ENCODE measurements at regions not wholly inside any gene's neighbourhood (a gene's known extent, or its start where the extent isn't known, plus 50 kb on each side); places are given as distances from the start of the nearest gene placed in this dataset.

GRCh38 chr2:21291426-21291825, 167.7 kb downstream of the TDRD15 start:
- Histone ChIP-seq H3K27ac (no peak overlapping the region), H3K9me3 (no peaks in the 10 kb centered on the region), H3K4me3 (no peak overlapping the region), H3K27me3 (no peaks in the 10 kb centered on the region), H3K36me3 (no peaks in the 10 kb centered on the region), H3K4me1 (no peaks in the 10 kb centered on the region)
- no peak for DNase-seq
- no peak for TF ChIP-seq POLR2A (IDR thresholded peaks at IDR 0.05)
- TF ChIP-seq, protein P1, sequence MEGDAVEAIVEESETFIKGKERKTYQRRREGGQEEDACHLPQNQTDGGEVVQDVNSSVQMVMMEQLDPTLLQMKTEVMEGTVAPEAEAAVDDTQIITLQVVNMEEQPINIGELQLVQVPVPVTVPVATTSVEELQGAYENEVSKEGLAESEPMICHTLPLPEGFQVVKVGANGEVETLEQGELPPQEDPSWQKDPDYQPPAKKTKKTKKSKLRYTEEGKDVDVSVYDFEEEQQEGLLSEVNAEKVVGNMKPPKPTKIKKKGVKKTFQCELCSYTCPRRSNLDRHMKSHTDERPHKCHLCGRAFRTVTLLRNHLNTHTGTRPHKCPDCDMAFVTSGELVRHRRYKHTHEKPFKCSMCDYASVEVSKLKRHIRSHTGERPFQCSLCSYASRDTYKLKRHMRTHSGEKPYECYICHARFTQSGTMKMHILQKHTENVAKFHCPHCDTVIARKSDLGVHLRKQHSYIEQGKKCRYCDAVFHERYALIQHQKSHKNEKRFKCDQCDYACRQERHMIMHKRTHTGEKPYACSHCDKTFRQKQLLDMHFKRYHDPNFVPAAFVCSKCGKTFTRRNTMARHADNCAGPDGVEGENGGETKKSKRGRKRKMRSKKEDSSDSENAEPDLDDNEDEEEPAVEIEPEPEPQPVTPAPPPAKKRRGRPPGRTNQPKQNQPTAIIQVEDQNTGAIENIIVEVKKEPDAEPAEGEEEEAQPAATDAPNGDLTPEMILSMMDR (IDR thresholded peaks at IDR 0.05 in 4 of 5, conservative IDR thresholded peaks at IDR 0.05 in 1 of 5) = no peak
- in situ Hi-C loops (cut with MboI; ENCODE audit: low sequenced_read_pairs in 4 of 4) = no loop called here
- intact Hi-C loops (cut with DNase I; ENCODE audit: low total_unique reads) = no loop called here
- no peak for ATAC-seq

DNA sequence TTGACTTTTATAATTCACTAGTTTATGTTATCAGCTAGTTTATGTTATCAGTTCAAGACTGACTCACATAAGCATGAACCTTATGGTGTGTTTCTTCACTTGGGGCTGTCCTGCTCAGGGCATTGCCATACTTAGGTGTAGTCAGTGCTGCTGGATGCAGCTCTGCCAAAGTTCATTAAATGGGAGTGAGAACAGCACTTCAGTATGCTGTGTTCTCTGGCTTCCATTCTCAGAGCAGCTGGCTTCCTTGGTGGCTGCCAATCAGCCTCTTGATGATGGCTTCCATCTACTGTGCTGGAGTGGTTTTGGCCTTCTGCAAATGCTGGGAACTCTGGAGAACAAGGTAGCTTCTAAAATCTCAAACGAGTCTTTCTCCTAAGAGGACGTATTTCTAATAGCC, 170.7 kb downstream of the TDRD15 start:
- DNase-seq = no peak
- Histone ChIP-seq H3K27me3 (no peaks in the 10 kb centered on the region), H3K9me3 (no peaks in the 10 kb centered on the region), H3K36me3 (no peaks in the 10 kb centered on the region), H3K4me3 (no peak overlapping the region), H3K27ac (no peak overlapping the region), H3K4me1 (no peaks in the 10 kb centered on the region)
- no peak for ATAC-seq
- in situ Hi-C loops (cut with MboI; ENCODE audit: low sequenced_read_pairs in 4 of 4) (no loop called here), intact Hi-C loops (cut with DNase I; ENCODE audit: low total_unique reads) (no loop called here)
- no peak for TF ChIP-seq POLR2A (IDR thresholded peaks at IDR 0.05)
- TF ChIP-seq, protein P1 (IDR thresholded peaks at IDR 0.05 in 4 of 5, conservative IDR thresholded peaks at IDR 0.05 in 1 of 5) = no peak

- Histone ChIP-seq H3K27ac (no peak overlapping the region), H3K9me3 (no peaks in the 10 kb centered on the region), H3K4me1 (no peaks in the 10 kb centered on the region), H3K27me3 (no peaks in the 10 kb centered on the region), H3K4me3 (no peak overlapping the region), H3K36me3 (no peaks in the 10 kb centered on the region)
- no peak for ATAC-seq
- in situ Hi-C loops (cut with MboI; ENCODE audit: low sequenced_read_pairs in 4 of 4) (no loop called here), intact Hi-C loops (cut with DNase I; ENCODE audit: low total_unique reads) (no loop called here)
- no peak for DNase-seq
- TF ChIP-seq, protein P1 (IDR thresholded peaks at IDR 0.05 in 4 of 5, conservative IDR thresholded peaks at IDR 0.05 in 1 of 5) = no peak
- TF ChIP-seq POLR2A (IDR thresholded peaks at IDR 0.05) = no peak
Observed at GRCh38 chr2:21299411-21299810, 175.6 kb downstream of the TDRD15 start.

GRCh38 chr2:21301871-21302455, 178.2 kb downstream of the TDRD15 start:
- H3K27me3 ChIP-seq = no peaks in the 10 kb centered on the region
- in situ Hi-C loops (cut with MboI; ENCODE audit: low sequenced_read_pairs in 4 of 4) (loop anchor here in 1 of 4 donors (10.0 kb wide), 1 partner anchor 257 kb away; the partner anchor contains the start of gene APOB), intact Hi-C loops (cut with DNase I; ENCODE audit: low total_unique reads) (no loop called here)
- no peaks in the 10 kb centered on the region for H3K36me3 ChIP-seq
- no peak for ATAC-seq
- H3K4me3 ChIP-seq = no peak overlapping the region
- TF ChIP-seq, protein P1 (IDR thresholded peaks at IDR 0.05 in 4 of 5, conservative IDR thresholded peaks at IDR 0.05 in 1 of 5) = no peak
- TF ChIP-seq POLR2A (IDR thresholded peaks at IDR 0.05) = no peak
- no peaks in the 10 kb centered on the region for H3K9me3 ChIP-seq
- no peak for DNase-seq
- no peak overlapping the region for H3K27ac ChIP-seq
- H3K4me1 ChIP-seq = no peaks in the 10 kb centered on the region

- DNase-seq (no peak), ATAC-seq (no peak)
- intact Hi-C loops (cut with DNase I; ENCODE audit: low total_unique reads) = no loop called here
- H3K9me3 ChIP-seq = no peaks in the 10 kb centered on the region
- no peaks in the 10 kb centered on the region for H3K27me3 ChIP-seq
- H3K36me3 ChIP-seq = no peaks in the 10 kb centered on the region
- no peaks in the 10 kb centered on the region for H3K4me1 ChIP-seq
- no peak for TF ChIP-seq POLR2A (IDR thresholded peaks at IDR 0.05)
- TF ChIP-seq, protein P1 (IDR thresholded peaks at IDR 0.05 in 4 of 5, conservative IDR thresholded peaks at IDR 0.05 in 1 of 5) = no peak
- in situ Hi-C loops (cut with MboI; ENCODE audit: low sequenced_read_pairs in 4 of 4) = loop anchor here in 1 of 4 donors (10.0 kb wide), 1 partner anchor 259 kb away; the partner anchor contains the start of gene APOB
- no peak overlapping the region for H3K27ac ChIP-seq
- H3K4me3 ChIP-seq = no peak overlapping the region
Observed at GRCh38 chr2:21303876-21304275, 180.1 kb downstream of the TDRD15 start.

All from gastrocnemius medialis (tissue), 4 donors.